ENCODE measurements at regions not wholly inside any gene's neighbourhood (a gene's known extent, or its start where the extent isn't known, plus 50 kb on each side); places are given as distances from the start of the nearest gene placed in this dataset.

- peaks cover 7% of the 10 kb centered on the region for H3K27me3 Mint-ChIP-seq (ENCODE audit: unreplicated experiment)
- H3K4me3 Mint-ChIP-seq (ENCODE audit: unreplicated experiment), result no peak overlapping the region
- TF ChIP-seq CTCF (IDR thresholded peaks at IDR 0.05; ENCODE audit: unreplicated experiment), result no peak
Measured at GRCh38 chr1:30405631-30406212, 317.7 kb downstream of the MATN1 start.

GRCh38 chr1:30405081-30405480 lies 318.3 kb downstream of the MATN1 start:
- peaks cover 7% of the 10 kb centered on the region for H3K27me3 Mint-ChIP-seq (ENCODE audit: unreplicated experiment)

More at GRCh38 chr1:30405631-30406212, 317.7 kb downstream of the MATN1 start:
- Mint-ChIP-seq H3K27ac (ENCODE audit: unreplicated experiment) (no peak overlapping the region), H3K9me3 (ENCODE audit: unreplicated experiment) (no peaks in the 10 kb centered on the region), H3K4me1 (ENCODE audit: unreplicated experiment) (no peaks in the 10 kb centered on the region), H3K36me3 (ENCODE audit: low read depth, unreplicated experiment) (no peaks in the 10 kb centered on the region)
- DNase-seq (ENCODE audit: low spot score), result no peak

GRCh38 chr1:30404341-30404740 lies 319.0 kb downstream of the MATN1 start:
- H3K4me1 Mint-ChIP-seq (ENCODE audit: unreplicated experiment), result no peaks in the 10 kb centered on the region
- peaks cover 10% of the 10 kb centered on the region for H3K27me3 Mint-ChIP-seq (ENCODE audit: unreplicated experiment)
- H3K27ac Mint-ChIP-seq (ENCODE audit: unreplicated experiment), result no peak overlapping the region
- no peak for TF ChIP-seq CTCF (IDR thresholded peaks at IDR 0.05; ENCODE audit: unreplicated experiment)
- H3K36me3 Mint-ChIP-seq (ENCODE audit: low read depth, unreplicated experiment), result no peaks in the 10 kb centered on the region
- H3K4me3 Mint-ChIP-seq (ENCODE audit: unreplicated experiment), result no peak overlapping the region
- no peak for DNase-seq (ENCODE audit: low spot score)
- no peaks in the 10 kb centered on the region for H3K9me3 Mint-ChIP-seq (ENCODE audit: unreplicated experiment)

More at GRCh38 chr1:30405081-30405480, 318.3 kb downstream of the MATN1 start:
- H3K4me1 Mint-ChIP-seq (ENCODE audit: unreplicated experiment), result no peaks in the 10 kb centered on the region
- DNase-seq (ENCODE audit: low spot score), result no peak
- H3K27ac Mint-ChIP-seq (ENCODE audit: unreplicated experiment), result no peak overlapping the region
- H3K36me3 Mint-ChIP-seq (ENCODE audit: low read depth, unreplicated experiment), result no peaks in the 10 kb centered on the region
- no peaks in the 10 kb centered on the region for H3K9me3 Mint-ChIP-seq (ENCODE audit: unreplicated experiment)
- no peak overlapping the region for H3K4me3 Mint-ChIP-seq (ENCODE audit: unreplicated experiment)
- TF ChIP-seq CTCF (IDR thresholded peaks at IDR 0.05; ENCODE audit: unreplicated experiment), result no peak

- TF ChIP-seq CTCF (IDR thresholded peaks at IDR 0.05; ENCODE audit: unreplicated experiment), result no peak
- no peaks in the 10 kb centered on the region for H3K9me3 Mint-ChIP-seq (ENCODE audit: unreplicated experiment)
- no peak overlapping the region for H3K4me3 Mint-ChIP-seq (ENCODE audit: unreplicated experiment)
- H3K27me3 Mint-ChIP-seq (ENCODE audit: unreplicated experiment), result peaks cover 13% of the 10 kb centered on the region
- no peaks in the 10 kb centered on the region for H3K36me3 Mint-ChIP-seq (ENCODE audit: low read depth, unreplicated experiment)
- no peaks in the 10 kb centered on the region for H3K4me1 Mint-ChIP-seq (ENCODE audit: unreplicated experiment)
- DNase-seq (ENCODE audit: low spot score), result no peak
- H3K27ac Mint-ChIP-seq (ENCODE audit: unreplicated experiment), result no peak overlapping the region
Measured at GRCh38 chr1:30403726-30404125, 319.7 kb downstream of the MATN1 start.

GRCh38 chr1:30403061-30403645 lies 320.2 kb downstream of the MATN1 start:
- H3K9me3 Mint-ChIP-seq (ENCODE audit: unreplicated experiment), result no peaks in the 10 kb centered on the region
- no peak for TF ChIP-seq CTCF (IDR thresholded peaks at IDR 0.05; ENCODE audit: unreplicated experiment)
- DNase-seq (ENCODE audit: low spot score), result no peak
- no peaks in the 10 kb centered on the region for H3K4me1 Mint-ChIP-seq (ENCODE audit: unreplicated experiment)
- H3K27me3 Mint-ChIP-seq (ENCODE audit: unreplicated experiment), result peaks cover 15% of the 10 kb centered on the region
- H3K36me3 Mint-ChIP-seq (ENCODE audit: low read depth, unreplicated experiment), result no peaks in the 10 kb centered on the region
- H3K4me3 Mint-ChIP-seq (ENCODE audit: unreplicated experiment), result no peak overlapping the region
- H3K27ac Mint-ChIP-seq (ENCODE audit: unreplicated experiment), result no peak overlapping the region

All from endothelial cell (in vitro differentiated cells).